HAP-1 (cell line): ENCODE measurements at regions not wholly inside any gene's neighbourhood (a gene's known extent, or its start where the extent isn't known, plus 50 kb on each side); places are given as distances from the start of the nearest gene placed in this dataset.

Experiments
- DNase-seq, 2 experiments: peaks; one replicate each; pipeline ENCODE4 v3.0.0-alpha.2; 2016 to 2020; ENCODE audit warnings: low spot score in 2 of 2
- H3K27me3 ChIP-seq: fragments of 250-450 bp; sonication (Bioruptor Pico); 2 replicates; pipeline ENCODE4 v1.5.1; 2020; ENCODE audit warnings: low read depth, mild to moderate bottlenecking, moderate library complexity
- H3K36me3 ChIP-seq: fragments of 250-450 bp; sonication (Bioruptor Pico); replicated peaks from 2 replicates; pipeline ENCODE4 v1.5.1; 2020; ENCODE audit warnings: mild to moderate bottlenecking
- H3K4me1 ChIP-seq: fragments of 250-450 bp; sonication (Bioruptor Pico); 2 replicates; pipeline ENCODE4 v1.5.1; 2020; ENCODE audit warnings: mild to moderate bottlenecking
- H3K4me3 ChIP-seq: fragments of 250-450 bp; sonication (Bioruptor Pico); 2 replicates; pipeline ENCODE4 v1.5.1; 2020; ENCODE audit warnings: mild to moderate bottlenecking, moderate library complexity
- H3K9me3 ChIP-seq: fragments of 250-450 bp; sonication (Bioruptor Pico); 2 replicates; pipeline ENCODE4 v1.5.1; 2020; ENCODE audit warnings: mild to moderate bottlenecking, moderate library complexity
- in situ Hi-C: fragments of 300-500 bp; cut with MboI; formaldehyde crosslinking; loops from 3 replicates; pipeline ENCODE4 v1.14.3; 2020; ENCODE audit warnings: low sequenced_read_pairs, inconsistent platforms, mixed read lengths

- H3K4me3 ChIP-seq, result no peak overlapping the region
- DNase-seq, result no peak
- no peaks in the 10 kb centered on the region for H3K36me3 ChIP-seq
- in situ Hi-C loops, result no loop called here
- H3K9me3 ChIP-seq, result no peaks in the 10 kb centered on the region
- H3K4me1 ChIP-seq, result peaks cover 5% of the 10 kb centered on the region; the same call in 1 of the 2 replicates
- H3K27me3 ChIP-seq, result no peaks in the 10 kb centered on the region
Measured at GRCh38 chr4:167629272-167629671, 395.0 kb upstream of the SPOCK3 start.

DNA sequence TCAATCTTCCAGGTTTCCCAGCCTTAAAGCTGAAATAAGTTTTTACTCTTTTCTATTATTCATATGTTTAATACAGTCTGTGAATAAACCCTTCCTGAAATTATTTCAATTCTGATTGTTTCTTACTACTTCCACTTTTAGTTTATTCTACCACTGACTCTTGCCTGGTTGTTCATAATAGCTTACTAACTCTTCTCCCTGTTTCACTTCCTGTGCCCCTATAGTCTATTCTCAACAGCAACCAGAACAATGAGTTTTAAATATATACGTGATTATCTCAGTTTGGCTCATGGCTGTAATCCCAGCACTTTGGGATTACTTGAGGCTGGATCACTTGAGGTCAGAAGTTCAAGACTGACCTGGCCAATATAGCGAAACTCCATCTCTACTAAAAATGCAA is 408.0 kb upstream of the SPOCK3 start:
- Histone ChIP-seq H3K27me3 (no peaks in the 10 kb centered on the region), H3K4me1 (no peaks in the 10 kb centered on the region; the same call in 1 of the 2 replicates), H3K36me3 (no peaks in the 10 kb centered on the region), H3K9me3 (no peaks in the 10 kb centered on the region), H3K4me3 (no peak overlapping the region)
- DNase-seq, result no peak
- in situ Hi-C loops, result no loop called here

- no peaks in the 10 kb centered on the region for H3K36me3 ChIP-seq
- H3K4me3 ChIP-seq, result no peak overlapping the region
Measured at GRCh38 chr4:167645358-167645757, 411.1 kb upstream of the SPOCK3 start.

DNA sequence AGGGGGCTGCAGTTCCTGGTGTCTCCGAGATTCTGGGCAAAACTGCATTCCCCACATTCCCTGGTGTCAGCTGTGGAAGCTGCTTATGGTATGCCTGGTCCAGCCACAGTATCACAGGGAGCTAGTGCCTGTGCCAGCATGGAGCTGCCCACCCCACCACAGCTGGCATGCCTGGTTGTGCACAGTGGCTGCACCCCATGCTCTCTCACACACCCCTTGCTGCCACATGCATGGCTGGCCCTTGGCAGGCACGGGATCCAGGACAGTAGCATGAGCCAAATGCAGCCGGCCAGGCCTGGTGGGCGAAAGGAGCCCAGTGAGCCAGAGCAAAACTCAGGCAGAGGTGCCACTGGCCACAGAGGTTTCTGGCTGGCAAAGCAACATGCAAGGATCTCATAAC is 418.0 kb upstream of the SPOCK3 start:
- Histone ChIP-seq H3K4me1 (no peaks in the 10 kb centered on the region), H3K4me3 (no peak overlapping the region), H3K27me3 (no peaks in the 10 kb centered on the region), H3K36me3 (no peaks in the 10 kb centered on the region), H3K9me3 (no peaks in the 10 kb centered on the region)
- no peak for DNase-seq
- in situ Hi-C loops, result no loop called here

More at GRCh38 chr4:167645358-167645757, 411.1 kb upstream of the SPOCK3 start:
- in situ Hi-C loops, result no loop called here
- DNase-seq, result no peak
- Histone ChIP-seq H3K9me3 (no peaks in the 10 kb centered on the region), H3K4me1 (no peaks in the 10 kb centered on the region), H3K27me3 (no peaks in the 10 kb centered on the region)

- H3K27me3 ChIP-seq, result no peaks in the 10 kb centered on the region
- no peaks in the 10 kb centered on the region for H3K9me3 ChIP-seq
- no peaks in the 10 kb centered on the region for H3K36me3 ChIP-seq
- H3K4me1 ChIP-seq, result no peaks in the 10 kb centered on the region
- DNase-seq, result no peak
- in situ Hi-C loops, result no loop called here
- H3K4me3 ChIP-seq, result no peak overlapping the region
Measured at GRCh38 chr4:167688660-167689142, 403.6 kb upstream of the ANXA10 start.

DNA sequence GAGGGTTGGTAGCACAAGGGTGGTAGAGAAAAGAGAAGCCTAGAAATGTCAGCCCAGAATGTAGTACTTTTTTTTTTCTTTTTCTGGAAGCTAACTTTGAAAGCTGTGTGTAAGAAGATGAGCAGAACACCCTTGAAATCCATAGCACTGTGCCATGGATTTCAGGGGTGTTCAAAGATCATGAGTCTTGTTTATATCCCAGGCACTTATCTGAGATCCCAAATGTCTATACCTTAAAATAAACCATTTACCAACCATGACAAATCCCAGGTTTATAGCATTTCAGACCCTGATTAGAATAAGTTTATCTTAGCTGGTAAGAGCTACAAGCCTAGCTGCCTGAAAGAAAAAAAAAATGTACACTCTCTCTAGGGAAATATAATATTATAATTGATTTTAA is 389.9 kb upstream of the ANXA10 start:
- in situ Hi-C loops, result no loop called here
- Histone ChIP-seq H3K9me3 (no peaks in the 10 kb centered on the region), H3K27me3 (no peaks in the 10 kb centered on the region), H3K4me1 (no peaks in the 10 kb centered on the region), H3K36me3 (no peaks in the 10 kb centered on the region), H3K4me3 (no peak overlapping the region)
- no peak for DNase-seq

GRCh38 chr4:167711517-167711916 is 380.8 kb upstream of the ANXA10 start:
- H3K9me3 ChIP-seq, result no peaks in the 10 kb centered on the region
- in situ Hi-C loops, result no loop called here

DNA sequence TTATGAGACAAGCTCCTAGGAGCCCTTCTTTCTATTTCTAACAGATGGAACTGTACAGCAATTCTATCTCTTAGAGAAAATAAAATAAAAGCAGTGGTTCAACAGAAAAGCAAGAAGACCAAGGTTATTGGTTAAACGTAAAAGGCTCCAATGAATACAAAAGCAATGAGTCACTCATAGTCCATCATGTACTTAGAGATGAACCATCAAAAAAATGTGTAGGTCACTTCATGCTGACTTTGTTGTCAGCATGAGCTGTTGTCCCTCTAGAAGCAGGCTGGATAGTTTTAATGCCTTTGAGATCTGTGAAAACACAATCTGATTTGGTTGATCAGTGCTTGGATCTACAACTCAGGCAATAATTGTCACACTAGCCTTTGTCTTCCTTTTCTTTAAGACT is 378.6 kb upstream of the ANXA10 start:
- no peaks in the 10 kb centered on the region for H3K9me3 ChIP-seq

More at GRCh38 chr4:167711517-167711916, 380.8 kb upstream of the ANXA10 start:
- Histone ChIP-seq H3K4me3 (no peak overlapping the region), H3K36me3 (no peaks in the 10 kb centered on the region; the same call in 1 of the 2 replicates), H3K4me1 (no peaks in the 10 kb centered on the region), H3K27me3 (no peaks in the 10 kb centered on the region)
- DNase-seq, result no peak

DNA sequence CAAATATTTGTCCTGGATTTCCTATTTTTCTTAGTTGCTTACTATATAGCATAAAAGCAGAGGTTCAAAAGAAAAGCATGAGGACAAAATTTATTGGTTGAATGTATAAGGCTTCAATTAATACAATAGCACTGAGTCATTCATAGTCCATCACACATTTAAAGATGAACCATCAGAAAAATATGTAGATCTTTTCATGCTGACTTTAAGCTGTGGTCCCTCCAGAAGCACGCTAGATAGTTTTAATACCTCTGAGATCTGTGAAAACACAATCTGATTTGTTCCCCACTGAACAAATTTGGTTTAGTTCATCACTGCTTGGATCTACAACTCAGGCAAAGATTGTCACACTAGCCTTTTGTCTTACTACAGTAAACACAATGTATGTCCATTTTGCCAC is 377.2 kb upstream of the ANXA10 start:
- Histone ChIP-seq H3K36me3 (no peaks in the 10 kb centered on the region; the same call in 1 of the 2 replicates), H3K27me3 (no peaks in the 10 kb centered on the region), H3K9me3 (no peaks in the 10 kb centered on the region), H3K4me1 (no peaks in the 10 kb centered on the region), H3K4me3 (no peak overlapping the region)
- in situ Hi-C loops, result no loop called here
- no peak for DNase-seq

More for the DNA sequence above, 378.6 kb upstream of the ANXA10 start:
- in situ Hi-C loops, result no loop called here
- DNase-seq, result no peak
- no peak overlapping the region for H3K4me3 ChIP-seq
- no peaks in the 10 kb centered on the region for H3K27me3 ChIP-seq
- no peaks in the 10 kb centered on the region; the same call in 1 of the 2 replicates for H3K36me3 ChIP-seq
- H3K4me1 ChIP-seq, result no peaks in the 10 kb centered on the region

- H3K27me3 ChIP-seq, result no peaks in the 10 kb centered on the region
- H3K4me1 ChIP-seq, result no peaks in the 10 kb centered on the region
- no peak overlapping the region for H3K4me3 ChIP-seq
- H3K9me3 ChIP-seq, result no peaks in the 10 kb centered on the region
- no peaks in the 10 kb centered on the region for H3K36me3 ChIP-seq
- DNase-seq, result no peak
- in situ Hi-C loops, result no loop called here
Measured at GRCh38 chr4:167717495-167717894, 374.8 kb upstream of the ANXA10 start.

DNA sequence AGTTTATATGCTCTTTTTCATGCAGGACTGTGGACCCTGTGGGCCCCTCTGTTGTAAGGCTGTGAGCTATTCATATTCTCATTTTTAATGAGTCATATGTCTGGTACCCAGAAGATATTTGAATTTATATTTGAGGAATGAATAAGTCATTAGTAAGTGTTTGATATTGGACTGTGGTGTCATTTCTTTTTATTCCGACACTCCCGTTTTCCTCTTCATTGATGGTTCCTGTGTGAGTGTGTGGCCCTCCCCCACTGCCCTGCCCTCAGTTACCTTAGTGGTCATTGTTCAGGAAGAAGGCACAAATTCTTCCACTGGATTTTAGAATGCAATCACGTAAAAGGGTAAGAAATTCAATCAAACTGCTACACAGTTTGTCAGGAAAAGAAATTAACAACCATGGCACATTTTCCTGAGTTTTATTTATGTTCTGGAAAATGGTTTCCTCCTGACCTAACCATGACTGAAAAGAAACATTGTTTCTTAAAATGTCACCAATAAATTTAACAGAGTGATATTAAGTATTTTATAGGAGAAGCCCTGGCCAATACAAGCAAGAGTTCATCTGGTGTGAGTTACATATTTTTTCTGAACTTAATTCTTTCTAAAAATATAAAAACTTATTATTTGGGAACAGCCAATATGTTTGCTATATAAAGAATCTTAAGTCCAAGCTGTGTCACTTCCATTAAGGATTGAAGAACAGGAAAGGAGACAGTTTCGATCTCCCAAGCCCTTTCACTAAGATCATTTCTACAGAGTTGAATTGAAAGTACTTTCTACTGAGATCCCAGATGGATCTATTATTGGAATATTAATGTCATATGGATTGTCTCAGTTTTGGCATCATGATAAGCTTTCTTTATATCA is 370.5 kb upstream of the ANXA10 start:
- in situ Hi-C loops, result no loop called here
- H3K9me3 ChIP-seq, result no peaks in the 10 kb centered on the region
- no peaks in the 10 kb centered on the region for H3K36me3 ChIP-seq
- no peak for DNase-seq
- no peak overlapping the region for H3K4me3 ChIP-seq
- H3K4me1 ChIP-seq, result no peaks in the 10 kb centered on the region
- H3K27me3 ChIP-seq, result no peaks in the 10 kb centered on the region

GRCh38 chr4:167722487-167722808 is 369.9 kb upstream of the ANXA10 start:
- Histone ChIP-seq H3K27me3 (no peaks in the 10 kb centered on the region), H3K9me3 (no peaks in the 10 kb centered on the region), H3K4me1 (no peaks in the 10 kb centered on the region), H3K36me3 (no peaks in the 10 kb centered on the region), H3K4me3 (no peak overlapping the region)
- in situ Hi-C loops, result no loop called here
- DNase-seq, result no peak

GRCh38 chr4:167724941-167725340 is 367.4 kb upstream of the ANXA10 start:
- in situ Hi-C loops, result no loop called here
- H3K27me3 ChIP-seq, result no peaks in the 10 kb centered on the region

DNA sequence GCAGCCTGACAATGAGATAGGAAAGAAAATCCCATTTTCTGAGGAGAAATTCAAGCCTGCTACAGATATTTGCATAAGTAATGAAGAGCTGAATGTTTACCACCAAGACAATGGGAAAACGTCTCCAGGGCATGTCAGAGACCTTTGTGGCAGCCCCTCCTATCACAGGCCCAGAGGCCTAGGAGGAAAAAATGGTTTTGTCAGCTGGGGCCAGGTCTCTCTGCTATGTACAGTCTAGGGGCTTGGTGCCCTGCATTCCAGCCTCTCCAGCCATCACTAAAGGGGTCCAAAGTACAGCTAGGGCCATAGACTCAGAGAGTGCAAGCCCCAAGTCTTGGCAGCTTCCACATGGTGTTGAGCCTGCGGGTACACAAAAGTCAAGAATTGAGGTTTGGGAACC is 361.6 kb upstream of the ANXA10 start:
- in situ Hi-C loops, result no loop called here
- Histone ChIP-seq H3K4me3 (no peak overlapping the region), H3K27me3 (no peaks in the 10 kb centered on the region), H3K36me3 (no peaks in the 10 kb centered on the region), H3K9me3 (0 out of 2 replicates have a peak, but pooled peaks cover 2% of the 10 kb centered on the region), H3K4me1 (no peaks in the 10 kb centered on the region)
- DNase-seq, result no peak

More at GRCh38 chr4:167724941-167725340, 367.4 kb upstream of the ANXA10 start:
- Histone ChIP-seq H3K4me3 (no peak overlapping the region), H3K36me3 (no peaks in the 10 kb centered on the region), H3K4me1 (no peaks in the 10 kb centered on the region), H3K9me3 (no peaks in the 10 kb centered on the region)
- no peak for DNase-seq
